ENCODE measurements at regions not wholly inside any gene's neighbourhood (a gene's known extent, or its start where the extent isn't known, plus 50 kb on each side); places are given as distances from the start of the nearest gene placed in this dataset.

DNA sequence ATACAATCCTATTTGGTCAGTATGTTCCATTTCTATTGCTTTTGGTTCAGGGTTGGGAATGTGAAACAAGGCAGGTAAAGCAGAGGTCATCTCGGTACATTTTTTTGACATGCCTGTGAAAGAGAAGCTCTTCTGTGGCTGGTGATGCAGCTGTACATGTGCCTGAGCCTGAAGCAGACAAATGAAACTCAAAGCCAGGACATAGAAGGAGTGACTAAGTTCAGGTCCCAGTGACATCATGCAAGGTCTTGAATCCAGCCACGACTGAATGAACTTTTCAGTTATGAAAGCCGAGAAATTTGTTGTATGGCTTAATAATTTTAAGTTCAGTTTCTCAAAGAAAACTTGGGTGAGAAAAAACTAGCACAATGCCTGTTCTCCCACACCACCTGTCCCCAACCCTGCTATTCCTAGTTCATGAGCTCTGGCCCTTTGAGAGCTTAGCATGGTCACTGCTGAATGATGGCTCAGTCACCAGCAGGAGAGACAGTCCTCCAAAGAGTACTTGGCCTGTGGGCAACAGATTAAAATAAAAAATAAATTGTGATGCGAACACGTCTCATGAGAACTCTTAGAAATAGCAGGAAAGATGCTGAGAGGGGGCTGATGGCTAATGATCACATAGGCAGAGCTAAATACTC, 600.2 kb upstream of the GRM7 start:
- DNase-seq, result no peak
- H3K27me3 ChIP-seq, result no peaks in the 10 kb centered on the region
- H3K36me3 ChIP-seq, result no peaks in the 10 kb centered on the region
- TF ChIP-seq, protein P1, sequence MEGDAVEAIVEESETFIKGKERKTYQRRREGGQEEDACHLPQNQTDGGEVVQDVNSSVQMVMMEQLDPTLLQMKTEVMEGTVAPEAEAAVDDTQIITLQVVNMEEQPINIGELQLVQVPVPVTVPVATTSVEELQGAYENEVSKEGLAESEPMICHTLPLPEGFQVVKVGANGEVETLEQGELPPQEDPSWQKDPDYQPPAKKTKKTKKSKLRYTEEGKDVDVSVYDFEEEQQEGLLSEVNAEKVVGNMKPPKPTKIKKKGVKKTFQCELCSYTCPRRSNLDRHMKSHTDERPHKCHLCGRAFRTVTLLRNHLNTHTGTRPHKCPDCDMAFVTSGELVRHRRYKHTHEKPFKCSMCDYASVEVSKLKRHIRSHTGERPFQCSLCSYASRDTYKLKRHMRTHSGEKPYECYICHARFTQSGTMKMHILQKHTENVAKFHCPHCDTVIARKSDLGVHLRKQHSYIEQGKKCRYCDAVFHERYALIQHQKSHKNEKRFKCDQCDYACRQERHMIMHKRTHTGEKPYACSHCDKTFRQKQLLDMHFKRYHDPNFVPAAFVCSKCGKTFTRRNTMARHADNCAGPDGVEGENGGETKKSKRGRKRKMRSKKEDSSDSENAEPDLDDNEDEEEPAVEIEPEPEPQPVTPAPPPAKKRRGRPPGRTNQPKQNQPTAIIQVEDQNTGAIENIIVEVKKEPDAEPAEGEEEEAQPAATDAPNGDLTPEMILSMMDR (IDR thresholded peaks at IDR 0.05), result no peak
- ATAC-seq, result no peak
- no peaks in the 10 kb centered on the region for H3K4me1 ChIP-seq
- H3K4me3 ChIP-seq, result no peak overlapping the region
- H3K27ac ChIP-seq, result no peak overlapping the region
- H3K9me3 ChIP-seq, result no peaks in the 10 kb centered on the region
- intact Hi-C loops (cut with DNase I), result no loop called here

DNA sequence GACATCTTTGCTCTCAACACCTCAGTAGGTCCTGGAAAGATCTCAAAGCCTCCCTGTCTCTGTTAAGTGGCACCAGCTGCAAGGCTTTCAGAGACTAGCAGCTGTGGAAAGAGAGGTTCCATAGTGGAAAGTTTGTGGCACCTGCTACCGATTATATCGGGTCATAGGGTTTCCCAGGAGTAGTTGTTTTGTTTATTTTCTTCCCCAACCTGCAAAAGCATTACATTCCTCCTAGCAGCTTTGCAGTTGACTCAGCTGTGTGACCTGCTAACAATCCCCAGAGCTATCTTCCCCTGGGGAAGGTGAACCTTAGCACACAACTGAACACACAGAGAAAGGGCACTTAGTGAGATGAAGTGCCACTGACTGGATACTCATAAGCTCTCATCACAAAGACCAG, 598.9 kb upstream of the GRM7 start:
- no peaks in the 10 kb centered on the region for H3K27me3 ChIP-seq
- intact Hi-C loops (cut with DNase I), result no loop called here
- no peaks in the 10 kb centered on the region for H3K9me3 ChIP-seq
- DNase-seq (no peak), ATAC-seq (no peak)
- no peak overlapping the region for H3K27ac ChIP-seq
- H3K4me3 ChIP-seq, result no peak overlapping the region
- H3K36me3 ChIP-seq, result no peaks in the 10 kb centered on the region
- H3K4me1 ChIP-seq, result no peaks in the 10 kb centered on the region
- TF ChIP-seq, protein P1 (IDR thresholded peaks at IDR 0.05), result no peak

DNA sequence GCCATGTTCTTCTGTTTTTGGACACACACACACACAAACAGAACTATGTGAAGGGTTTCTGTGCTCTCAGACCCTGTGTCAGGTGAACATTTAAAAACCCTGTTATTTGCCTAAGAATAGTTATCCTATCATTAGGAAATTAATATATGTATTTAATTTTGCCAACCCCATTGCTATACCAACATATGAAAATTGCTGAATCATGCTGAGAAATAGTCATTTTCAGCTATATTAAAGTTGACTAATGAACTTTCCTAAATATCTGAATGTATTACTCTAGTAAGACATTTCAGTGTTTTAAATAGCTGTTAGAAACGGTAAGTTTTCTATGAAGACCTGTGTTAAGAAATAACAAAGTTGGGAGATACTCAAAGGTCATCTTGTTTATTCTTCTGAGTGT, 596.9 kb upstream of the GRM7 start:
- H3K9me3 ChIP-seq, result no peaks in the 10 kb centered on the region
- no peak overlapping the region for H3K27ac ChIP-seq
- no peaks in the 10 kb centered on the region for H3K27me3 ChIP-seq
- H3K4me1 ChIP-seq, result no peaks in the 10 kb centered on the region
- no peak overlapping the region for H3K4me3 ChIP-seq
- intact Hi-C loops (cut with DNase I), result no loop called here
- DNase-seq (no peak), ATAC-seq (no peak)
- H3K36me3 ChIP-seq, result no peaks in the 10 kb centered on the region
- TF ChIP-seq, protein P1 (IDR thresholded peaks at IDR 0.05), result no peak

- DNase-seq, result no peak
- Histone ChIP-seq H3K36me3 (no peaks in the 10 kb centered on the region), H3K27me3 (no peaks in the 10 kb centered on the region), H3K4me3 (no peak overlapping the region), H3K4me1 (no peaks in the 10 kb centered on the region), H3K27ac (no peak overlapping the region), H3K9me3 (no peaks in the 10 kb centered on the region)
- intact Hi-C loops (cut with DNase I), result no loop called here
- TF ChIP-seq, protein P1 (IDR thresholded peaks at IDR 0.05), result no peak
- no peak for ATAC-seq
Measured at GRCh38 chr3:6264906-6265305, 596.0 kb upstream of the GRM7 start.

GRCh38 chr3:6266135-6266534, 594.8 kb upstream of the GRM7 start:
- TF ChIP-seq, protein P1 (IDR thresholded peaks at IDR 0.05), result no peak
- H3K4me3 ChIP-seq, result no peak overlapping the region
- no peaks in the 10 kb centered on the region for H3K27me3 ChIP-seq
- no peaks in the 10 kb centered on the region for H3K9me3 ChIP-seq
- no peaks in the 10 kb centered on the region for H3K4me1 ChIP-seq
- H3K36me3 ChIP-seq, result no peaks in the 10 kb centered on the region
- no peak for DNase-seq
- intact Hi-C loops (cut with DNase I), result no loop called here
- H3K27ac ChIP-seq, result no peak overlapping the region
- ATAC-seq, result no peak
